Activated CD4-positive, alpha-beta T cell treated with anti-CD3 and anti-CD28 coated beads for 36 hours (primary cell): ENCODE measurements at regions not wholly inside any gene's neighbourhood (a gene's known extent, or its start where the extent isn't known, plus 50 kb on each side); places are given as distances from the start of the nearest gene placed in this dataset.

Experiments used
- ATAC-seq: fragments of 200-7000 bp; cut with Tn5 transposase; one replicate; pipeline ENCODE4 v1.10.0; 2021; ENCODE audit warnings: mild to moderate bottlenecking, moderate library complexity
- CTCF ChIA-PET: fragments of 350-600 bp; sonication (Branson Sonifier 250); formaldehyde crosslinking; loops from one replicate; lab custom pipeline; 2021; ENCODE audit warnings: antibody characterized with exemption; lab: Charles Lee
- POLR2A ChIA-PET: fragments of 350-600 bp; sonication (Branson Sonifier 250); formaldehyde crosslinking; loops from one replicate; lab custom pipeline; 2021; ENCODE audit warnings: antibody characterized with exemption, inconsistent platforms; lab: Charles Lee
- DNase-seq: peaks from one replicate; pipeline ENCODE4 v3.0.0-alpha.2; 2020
- H3K27ac Mint-ChIP-seq: one replicate; pipeline ENCODE4 v1.8.0; 2021; ENCODE audit warnings: mixed read lengths
- H3K27me3 Mint-ChIP-seq: one replicate; pipeline ENCODE4 v1.8.0; 2021; ENCODE audit warnings: mixed read lengths
- H3K36me3 Mint-ChIP-seq: one replicate; pipeline ENCODE4 v1.8.0; 2021; ENCODE audit warnings: low read depth, mixed read lengths
- H3K4me1 Mint-ChIP-seq: one replicate; pipeline ENCODE4 v1.8.0; 2021; ENCODE audit warnings: mixed read lengths
- H3K4me3 Mint-ChIP-seq: one replicate; pipeline ENCODE4 v1.8.0; 2021; ENCODE audit warnings: mild to moderate bottlenecking, moderate library complexity, mixed read lengths
- H3K9me3 Mint-ChIP-seq: one replicate; pipeline ENCODE4 v1.8.0; 2021; ENCODE audit warnings: low read depth, mixed read lengths
- intact Hi-C, 2 experiments: fragments of 100-400 bp; cut with DNase I in 1 of 2; cut with micrococcal nuclease in 1 of 2; formaldehyde crosslinking; loops; one replicate each; pipeline versions ENCODE4 v1.14.2 to v1.15.1; 2022 to 2024; cut with DNase I, micrococcal nuclease

DNA sequence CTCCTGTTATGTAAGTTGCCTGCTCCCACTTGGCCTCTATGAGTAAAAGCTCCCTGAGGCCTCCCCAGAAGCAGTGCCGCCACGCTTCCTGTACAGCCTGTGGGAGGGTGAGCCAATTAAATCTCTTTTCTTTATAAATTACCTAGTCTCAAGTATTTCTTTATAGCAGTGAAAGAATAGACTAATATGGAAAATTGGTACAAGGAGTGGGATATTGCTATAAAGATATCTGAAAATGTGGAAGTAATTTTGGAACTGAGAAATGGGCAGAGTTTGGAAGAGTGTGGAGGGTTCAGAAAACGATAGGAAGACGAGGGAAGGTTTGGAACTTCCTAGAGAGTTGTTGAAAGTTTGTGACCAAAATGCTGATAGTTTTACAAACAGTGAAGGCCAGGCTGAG is 572.3 kb downstream of the MATN1 start:
- Mint-ChIP-seq H3K36me3 (no peaks in the 10 kb centered on the region), H3K4me3 (no peak overlapping the region), H3K27ac (no peak overlapping the region), H3K9me3 (peaks cover 13% of the 10 kb centered on the region), H3K27me3 (peaks cover 9% of the 10 kb centered on the region), H3K4me1 (no peaks in the 10 kb centered on the region)
- intact Hi-C loops, result no loop called here
- no peak for DNase-seq
- ATAC-seq, result no peak
- ChIA-PET POLR2A (no interaction called here), CTCF (no interaction called here)

DNA sequence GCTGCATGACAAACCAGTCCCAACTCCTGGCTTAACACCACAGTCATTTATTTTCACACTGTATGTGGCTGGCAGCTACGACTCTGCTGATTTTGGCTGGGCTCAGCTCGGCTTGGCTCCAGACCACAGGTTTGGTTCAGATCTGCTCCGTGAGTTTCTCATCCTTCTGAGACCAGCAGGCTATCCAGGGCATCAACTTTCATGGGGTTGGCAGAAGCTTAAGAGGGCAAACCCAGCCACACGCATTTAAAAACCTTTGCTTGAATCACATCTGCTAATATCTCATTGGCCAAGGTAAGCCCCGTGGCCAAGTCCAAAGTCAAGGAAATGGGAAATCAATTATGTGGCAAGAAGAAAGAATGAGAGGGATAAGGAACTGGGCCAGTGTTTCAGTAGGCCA is 574.2 kb downstream of the MATN1 start:
- Mint-ChIP-seq H3K9me3 (peaks cover 11% of the 10 kb centered on the region), H3K4me3 (no peak overlapping the region), H3K4me1 (no peaks in the 10 kb centered on the region), H3K27ac (no peak overlapping the region), H3K36me3 (no peaks in the 10 kb centered on the region), H3K27me3 (peaks cover 15% of the 10 kb centered on the region)
- ChIA-PET POLR2A (no interaction called here), CTCF (no interaction called here)
- ATAC-seq (no peak), DNase-seq (no peak)
- intact Hi-C loops, result no loop called here

DNA sequence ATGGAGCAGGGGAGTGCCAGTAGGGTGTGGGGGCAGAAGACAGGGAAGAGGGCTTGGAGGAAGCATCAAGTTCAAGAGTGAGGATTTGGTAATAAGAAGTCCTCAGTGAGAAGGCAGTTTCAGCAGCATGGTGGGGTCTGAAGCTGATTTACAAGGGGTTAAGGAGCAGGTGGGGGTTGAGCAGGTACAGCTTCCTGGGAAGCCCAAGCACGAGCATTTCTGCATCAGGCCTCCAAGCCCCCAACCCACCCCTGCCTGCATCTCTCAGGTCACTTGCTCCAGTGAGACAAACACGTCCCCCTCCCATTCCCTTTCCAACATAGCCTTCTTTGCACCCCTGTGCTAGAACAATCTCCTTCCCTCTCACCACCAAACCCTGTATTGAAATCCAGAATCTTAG is 574.7 kb downstream of the MATN1 start:
- intact Hi-C loops, result no loop called here
- H3K36me3 Mint-ChIP-seq, result no peaks in the 10 kb centered on the region
- no peak for ATAC-seq
- H3K4me1 Mint-ChIP-seq, result no peaks in the 10 kb centered on the region
- DNase-seq, result no peak
- CTCF ChIA-PET, result no interaction called here
- H3K27me3 Mint-ChIP-seq, result peaks cover 16% of the 10 kb centered on the region
- H3K27ac Mint-ChIP-seq, result no peak overlapping the region
- peaks cover 12% of the 10 kb centered on the region for H3K9me3 Mint-ChIP-seq
- POLR2A ChIA-PET, result no interaction called here
- H3K4me3 Mint-ChIP-seq, result no peak overlapping the region

DNA sequence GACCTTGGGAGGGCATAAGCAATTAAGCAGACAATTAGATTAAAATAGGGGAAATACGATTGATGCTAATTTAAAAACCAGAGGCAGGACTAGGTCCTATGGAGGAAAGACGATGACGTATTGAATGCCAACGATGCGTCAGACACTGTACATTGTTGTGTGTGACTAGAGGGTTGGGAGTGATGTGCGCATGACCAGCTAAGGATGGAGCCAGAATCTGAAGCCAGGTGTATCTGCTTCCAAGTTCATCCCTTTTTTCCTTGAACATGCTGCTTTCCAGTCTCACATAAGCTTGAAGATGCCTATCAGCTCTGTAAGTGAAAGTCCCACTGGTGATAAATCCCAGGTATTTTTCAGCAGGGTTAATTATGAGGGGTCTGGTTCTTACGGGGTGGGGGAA is 576.2 kb downstream of the MATN1 start:
- intact Hi-C loops, result no loop called here
- peaks cover 15% of the 10 kb centered on the region for H3K27me3 Mint-ChIP-seq
- no peaks in the 10 kb centered on the region for H3K4me1 Mint-ChIP-seq
- no peak overlapping the region for H3K4me3 Mint-ChIP-seq
- ChIA-PET CTCF (no interaction called here), POLR2A (no interaction called here)
- peaks cover 10% of the 10 kb centered on the region for H3K9me3 Mint-ChIP-seq
- H3K27ac Mint-ChIP-seq, result no peak overlapping the region
- ATAC-seq (no peak), DNase-seq (no peak)
- no peaks in the 10 kb centered on the region for H3K36me3 Mint-ChIP-seq

DNA sequence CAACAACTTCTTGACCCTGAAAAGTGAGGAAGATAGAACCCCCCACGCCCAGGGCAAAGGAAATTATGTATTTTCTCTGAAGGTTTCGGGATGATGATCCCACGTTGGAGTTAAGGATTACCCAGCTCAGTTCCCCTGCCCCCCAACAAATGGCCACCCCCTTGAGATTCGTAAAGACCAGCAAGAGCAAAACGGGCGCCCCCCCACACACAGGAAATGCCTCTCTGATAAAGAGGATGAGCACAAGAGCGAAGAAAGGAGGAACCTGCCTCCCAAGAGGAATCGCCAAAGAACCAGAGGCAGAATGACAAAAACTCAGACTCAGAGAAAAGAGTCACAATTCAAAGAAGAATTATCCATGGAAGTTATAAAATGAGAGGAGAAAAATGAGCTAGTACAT is 576.9 kb downstream of the MATN1 start:
- H3K9me3 Mint-ChIP-seq, result peaks cover 7% of the 10 kb centered on the region
- intact Hi-C loops, result no loop called here
- POLR2A ChIA-PET, result no interaction called here
- no peak overlapping the region for H3K27ac Mint-ChIP-seq
- CTCF ChIA-PET, result no interaction called here
- no peaks in the 10 kb centered on the region for H3K4me1 Mint-ChIP-seq
- H3K27me3 Mint-ChIP-seq, result peaks cover 18% of the 10 kb centered on the region
- no peaks in the 10 kb centered on the region for H3K36me3 Mint-ChIP-seq
- ATAC-seq (no peak), DNase-seq (no peak)
- no peak overlapping the region for H3K4me3 Mint-ChIP-seq

DNA sequence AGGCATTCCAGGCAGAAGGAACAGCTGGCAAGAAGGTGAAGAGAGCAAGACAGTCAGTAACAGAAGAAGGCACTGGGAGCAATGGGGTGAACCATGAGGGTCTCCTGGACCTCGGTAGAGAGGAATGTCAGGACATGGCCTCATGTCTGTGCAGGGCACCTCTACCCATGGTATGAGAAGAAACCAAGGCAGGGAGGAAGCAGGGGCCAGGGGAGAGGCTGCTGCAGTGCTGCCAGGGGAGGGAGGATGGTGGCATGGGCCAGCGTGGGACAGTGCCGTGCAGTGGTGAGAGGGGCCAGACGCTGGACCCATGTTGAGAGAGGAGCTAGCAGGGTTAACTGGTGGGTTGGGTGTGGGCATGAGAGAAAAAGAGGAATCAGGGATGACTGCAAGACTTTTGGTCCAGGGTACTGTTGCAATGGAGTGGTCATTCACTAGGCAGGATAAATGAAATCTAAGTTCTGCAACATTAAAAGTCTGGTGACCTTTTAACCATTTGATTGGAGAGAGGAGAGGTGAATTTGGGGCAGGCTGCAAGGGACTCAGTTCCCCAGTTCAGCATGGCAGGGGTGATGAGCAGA is 577.6 kb downstream of the MATN1 start:
- Mint-ChIP-seq H3K27ac (no peak overlapping the region), H3K4me1 (no peaks in the 10 kb centered on the region), H3K4me3 (no peak overlapping the region), H3K27me3 (peaks cover 21% of the 10 kb centered on the region), H3K9me3 (peaks cover 2% of the 10 kb centered on the region), H3K36me3 (no peaks in the 10 kb centered on the region)
- ATAC-seq (no peak), DNase-seq (no peak)
- intact Hi-C loops, result no loop called here
- ChIA-PET CTCF (no interaction called here), POLR2A (no interaction called here)

DNA sequence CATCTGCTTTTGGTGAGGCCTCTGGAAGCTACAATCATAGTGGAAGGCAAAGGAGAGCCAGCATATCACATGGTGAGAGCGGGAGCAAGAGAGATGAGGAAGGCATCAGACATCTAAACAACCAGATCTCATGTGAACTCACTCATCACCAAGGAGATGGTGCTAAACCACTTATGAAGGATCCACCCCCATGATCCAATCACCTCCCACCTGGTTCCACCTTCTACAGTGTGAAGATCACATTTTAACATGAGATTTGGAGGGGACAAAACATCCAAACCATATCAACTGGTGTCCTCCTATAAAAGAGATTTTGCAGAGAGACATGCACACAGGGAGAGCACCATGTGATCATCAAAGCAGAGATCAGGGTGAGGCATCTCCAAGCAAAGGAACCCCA is 578.6 kb downstream of the MATN1 start:
- Mint-ChIP-seq H3K27ac (no peak overlapping the region), H3K36me3 (no peaks in the 10 kb centered on the region), H3K9me3 (peaks cover 2% of the 10 kb centered on the region), H3K4me3 (no peak overlapping the region), H3K4me1 (no peaks in the 10 kb centered on the region), H3K27me3 (peaks cover 21% of the 10 kb centered on the region)
- ATAC-seq, result no peak
- ChIA-PET POLR2A (no interaction called here), CTCF (no interaction called here)
- intact Hi-C loops, result no loop called here
- no peak for DNase-seq

DNA sequence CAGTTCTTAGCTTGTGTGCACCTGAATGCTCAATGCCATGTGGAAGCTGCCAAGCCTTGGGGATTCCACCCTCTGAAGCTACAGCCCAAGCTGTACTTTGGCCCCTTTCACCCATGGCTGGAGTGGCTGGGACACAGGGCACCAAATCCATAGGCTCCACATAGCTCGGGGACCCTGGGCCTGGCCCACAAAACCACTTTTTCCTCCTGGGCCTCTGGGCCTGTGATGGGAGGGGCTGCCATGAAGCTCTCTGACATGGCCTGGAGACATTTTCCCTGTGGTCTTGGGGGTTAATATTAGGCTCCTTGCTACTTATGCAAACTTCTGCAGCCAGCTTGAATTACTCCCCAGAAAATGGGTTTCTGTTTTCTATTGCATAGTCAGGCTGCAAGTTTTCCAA is 579.9 kb downstream of the MATN1 start:
- no peak overlapping the region for H3K4me3 Mint-ChIP-seq
- no peaks in the 10 kb centered on the region for H3K4me1 Mint-ChIP-seq
- H3K36me3 Mint-ChIP-seq, result no peaks in the 10 kb centered on the region
- peaks cover 22% of the 10 kb centered on the region for H3K27me3 Mint-ChIP-seq
- POLR2A ChIA-PET, result no interaction called here
- H3K27ac Mint-ChIP-seq, result no peak overlapping the region
- peaks cover 2% of the 10 kb centered on the region for H3K9me3 Mint-ChIP-seq
- no peak for DNase-seq
- CTCF ChIA-PET, result no interaction called here
- intact Hi-C loops, result no loop called here
- ATAC-seq, result no peak

DNA sequence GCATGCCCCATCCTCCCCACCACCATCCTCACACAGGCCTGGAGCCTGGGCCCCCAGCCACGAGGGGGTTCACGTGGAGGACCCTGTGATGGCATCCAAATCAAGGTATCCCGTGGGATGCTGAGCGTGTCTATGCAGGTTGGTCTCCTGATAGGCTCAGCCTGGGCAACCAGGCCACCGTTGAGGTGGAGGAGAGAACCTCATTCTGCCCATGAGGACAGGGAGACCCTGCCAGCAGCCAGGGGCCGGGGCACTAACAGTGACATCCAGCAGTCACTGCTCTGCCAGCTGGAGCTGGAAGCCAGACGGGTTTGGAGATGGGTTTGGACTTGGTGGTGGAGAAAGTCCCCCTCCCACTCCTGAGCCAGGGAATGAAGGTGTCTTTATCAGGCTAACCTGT is 582.8 kb downstream of the MATN1 start:
- ChIA-PET POLR2A (no interaction called here), CTCF (interaction anchor here (0.6 kb wide), 1 partner anchor 771 kb away, joined by 3 read pairs; no protein-coding TSS in a partner anchor)
- ATAC-seq (no peak), DNase-seq (no peak)
- no peak overlapping the region for H3K27ac Mint-ChIP-seq
- peaks cover 2% of the 10 kb centered on the region for H3K9me3 Mint-ChIP-seq
- H3K27me3 Mint-ChIP-seq, result peaks cover 18% of the 10 kb centered on the region
- intact Hi-C loops, result no loop called here
- H3K36me3 Mint-ChIP-seq, result no peaks in the 10 kb centered on the region
- no peak overlapping the region for H3K4me3 Mint-ChIP-seq
- H3K4me1 Mint-ChIP-seq, result no peaks in the 10 kb centered on the region

DNA sequence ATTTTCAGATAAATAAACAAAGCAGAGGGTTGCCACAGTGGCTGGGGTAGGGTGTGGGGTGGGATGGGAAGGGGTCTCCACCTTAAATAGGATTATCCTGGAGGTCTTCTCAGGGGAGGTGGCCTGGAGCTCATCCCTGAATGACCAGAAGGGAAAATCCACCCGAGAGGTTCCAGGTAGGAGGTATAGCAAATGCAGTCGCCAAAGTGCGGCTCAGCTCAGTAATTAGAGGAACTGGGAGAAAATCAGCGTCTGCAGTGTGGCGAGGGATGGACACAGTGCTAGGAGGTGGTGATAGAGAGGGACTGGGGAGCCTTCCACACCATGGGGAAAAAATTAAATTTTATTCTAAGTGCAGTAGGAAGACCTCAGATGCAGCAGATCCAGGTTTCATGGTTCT is 584.5 kb downstream of the MATN1 start:
- ChIA-PET CTCF (no interaction called here), POLR2A (no interaction called here)
- H3K9me3 Mint-ChIP-seq, result no peaks in the 10 kb centered on the region
- H3K4me1 Mint-ChIP-seq, result no peaks in the 10 kb centered on the region
- no peak overlapping the region for H3K27ac Mint-ChIP-seq
- no peaks in the 10 kb centered on the region for H3K36me3 Mint-ChIP-seq
- no peak overlapping the region for H3K4me3 Mint-ChIP-seq
- DNase-seq (no peak), ATAC-seq (no peak)
- intact Hi-C loops, result no loop called here
- peaks cover 12% of the 10 kb centered on the region for H3K27me3 Mint-ChIP-seq

DNA sequence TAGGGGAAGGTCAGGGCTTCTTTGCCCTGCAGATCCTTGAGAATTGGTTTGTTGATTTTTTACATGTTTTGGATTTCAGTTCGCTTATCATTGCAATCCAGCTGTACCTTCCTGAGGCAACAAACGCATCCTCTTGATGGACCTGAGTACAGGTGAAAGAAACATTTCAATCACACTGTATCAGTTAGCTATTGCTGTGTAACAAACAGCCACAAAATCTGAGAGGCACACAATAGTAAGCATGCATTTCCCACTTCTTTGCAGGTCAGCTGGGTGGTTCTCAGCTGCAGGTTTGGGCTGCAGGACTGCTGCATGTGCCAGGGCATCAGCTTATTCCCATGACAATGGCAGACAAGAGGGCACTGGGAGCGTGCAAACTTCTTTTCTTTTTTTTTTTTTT is 586.4 kb downstream of the MATN1 start:
- Mint-ChIP-seq H3K9me3 (no peaks in the 10 kb centered on the region), H3K27ac (no peak overlapping the region), H3K4me1 (no peaks in the 10 kb centered on the region), H3K27me3 (peaks cover 10% of the 10 kb centered on the region), H3K36me3 (no peaks in the 10 kb centered on the region), H3K4me3 (no peak overlapping the region)
- ATAC-seq, result no peak
- intact Hi-C loops, result no loop called here
- ChIA-PET POLR2A (no interaction called here), CTCF (no interaction called here)
- no peak for DNase-seq

DNA sequence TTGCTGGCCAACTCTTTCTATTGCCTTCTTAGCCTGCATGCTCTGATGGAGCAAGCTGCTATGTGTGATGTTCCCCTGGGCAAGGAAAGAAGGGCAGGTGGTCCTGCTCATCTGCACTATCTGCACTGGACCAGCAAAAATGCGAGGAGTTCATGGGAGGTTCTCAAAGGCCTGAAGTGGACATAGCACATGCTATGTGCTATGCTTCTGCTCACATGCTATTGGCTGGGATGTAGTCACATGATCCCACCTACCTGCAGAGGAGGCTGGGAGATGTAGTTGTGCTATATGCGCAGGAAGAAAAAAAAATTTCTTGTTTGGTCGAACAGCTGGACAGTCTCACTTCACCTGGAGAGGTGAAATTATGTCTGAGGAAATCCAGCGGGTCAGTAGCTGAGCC is 587.7 kb downstream of the MATN1 start:
- intact Hi-C loops, result no loop called here
- no peak overlapping the region for H3K4me3 Mint-ChIP-seq
- no peak for DNase-seq
- no peaks in the 10 kb centered on the region for H3K36me3 Mint-ChIP-seq
- peaks cover 4% of the 10 kb centered on the region for H3K27me3 Mint-ChIP-seq
- no peak overlapping the region for H3K27ac Mint-ChIP-seq
- H3K9me3 Mint-ChIP-seq, result no peaks in the 10 kb centered on the region
- ChIA-PET POLR2A (no interaction called here), CTCF (no interaction called here)
- no peak for ATAC-seq
- H3K4me1 Mint-ChIP-seq, result no peaks in the 10 kb centered on the region
